ENCODE measurements at regions not wholly inside any gene's neighbourhood (a gene's known extent, or its start where the extent isn't known, plus 50 kb on each side); places are given as distances from the start of the nearest gene placed in this dataset.

DNA sequence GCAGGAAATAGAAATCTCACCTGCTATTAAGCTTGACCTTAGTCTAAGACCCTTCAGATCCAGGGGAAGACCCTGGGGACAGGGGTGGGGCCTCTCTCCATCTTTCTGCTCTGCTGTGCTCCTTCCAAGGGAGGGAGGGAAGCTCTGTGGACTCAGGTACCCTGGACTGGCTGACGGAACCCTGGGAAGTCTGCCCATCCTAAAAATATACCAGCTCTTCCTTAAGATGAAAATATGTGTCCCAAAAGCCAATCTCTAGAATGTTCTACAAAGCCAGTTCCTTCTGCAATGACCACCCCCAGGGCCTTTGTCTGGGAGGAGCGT, 73.7 kb downstream of the RTL6 start:
- no peak for FAIRE-seq
- no peak for DNase-seq (ENCODE audit: low spot score)

DNA sequence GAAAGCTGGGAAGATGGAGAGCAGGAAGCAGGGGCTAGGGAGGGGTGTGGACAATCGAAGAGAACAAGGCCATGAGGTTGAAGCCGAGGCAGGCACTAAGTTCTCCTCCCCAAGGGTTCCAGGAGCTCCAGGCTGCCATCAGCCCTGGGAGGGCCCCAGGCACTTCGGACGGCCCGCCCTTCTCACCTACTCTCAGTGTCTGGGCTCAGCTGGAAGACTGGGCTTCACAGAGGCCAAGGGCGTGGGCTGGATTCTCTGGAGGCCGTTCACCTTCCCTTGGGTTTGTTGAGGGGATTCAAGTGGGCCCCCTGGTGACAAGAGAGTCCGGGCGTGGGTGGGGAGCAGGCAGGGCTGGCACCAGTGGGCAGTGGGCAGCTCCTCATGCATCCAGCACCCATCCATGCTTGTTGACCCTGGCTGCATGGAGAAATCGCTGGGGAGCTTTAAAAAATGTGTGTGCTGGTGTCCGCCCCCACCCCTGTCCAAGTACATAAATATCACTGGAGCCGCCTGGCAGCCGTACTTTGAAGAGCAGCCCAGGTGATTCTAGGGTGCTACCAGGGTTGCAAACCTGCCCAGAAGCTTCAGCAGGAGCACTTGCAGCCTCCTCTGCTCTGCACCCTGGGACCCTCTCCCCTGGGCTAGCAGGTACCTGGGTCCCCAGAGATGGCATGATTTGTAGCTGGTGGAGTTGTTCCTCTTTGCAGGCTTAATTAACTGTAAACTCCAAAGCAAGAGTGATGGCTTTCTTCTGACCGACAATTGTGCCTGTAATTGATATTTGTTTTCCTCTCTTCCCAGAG, 74.3 kb downstream of the RTL6 start:
- DNase-seq (ENCODE audit: low spot score), result no peak
- no peak for FAIRE-seq

DNA sequence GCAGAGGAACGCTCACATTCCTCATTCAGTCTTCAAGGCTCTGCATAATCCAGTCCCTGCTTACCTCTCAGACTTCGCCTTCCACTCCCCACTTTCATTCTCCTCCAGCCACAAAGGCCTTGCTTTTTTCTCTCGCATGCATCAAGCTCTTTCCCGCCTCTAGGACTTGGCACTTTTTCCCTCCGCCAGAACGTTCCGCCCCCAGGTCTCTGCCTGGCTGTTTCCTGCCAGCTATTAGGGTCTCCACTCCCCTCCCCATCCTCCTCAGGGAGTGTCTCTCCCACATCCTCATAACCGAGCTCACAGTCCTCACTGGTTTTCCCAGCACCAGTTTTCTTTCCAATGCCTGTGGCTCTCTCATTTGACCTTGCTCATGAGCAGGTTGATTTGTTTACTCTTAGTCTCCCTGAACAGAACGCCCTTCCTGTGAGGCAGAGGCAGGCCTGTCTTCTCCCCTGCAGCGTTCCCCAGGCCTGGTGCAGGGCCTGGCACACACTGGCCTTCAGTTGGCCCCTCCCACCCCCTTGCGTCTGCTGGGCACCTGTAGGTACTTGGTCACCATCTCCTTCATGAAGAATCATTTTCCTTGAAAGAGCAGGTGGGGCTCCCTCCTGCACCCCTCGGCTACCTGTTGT, 75.2 kb downstream of the RTL6 start:
- no peak for DNase-seq (ENCODE audit: low spot score)
- no peak for FAIRE-seq

DNA sequence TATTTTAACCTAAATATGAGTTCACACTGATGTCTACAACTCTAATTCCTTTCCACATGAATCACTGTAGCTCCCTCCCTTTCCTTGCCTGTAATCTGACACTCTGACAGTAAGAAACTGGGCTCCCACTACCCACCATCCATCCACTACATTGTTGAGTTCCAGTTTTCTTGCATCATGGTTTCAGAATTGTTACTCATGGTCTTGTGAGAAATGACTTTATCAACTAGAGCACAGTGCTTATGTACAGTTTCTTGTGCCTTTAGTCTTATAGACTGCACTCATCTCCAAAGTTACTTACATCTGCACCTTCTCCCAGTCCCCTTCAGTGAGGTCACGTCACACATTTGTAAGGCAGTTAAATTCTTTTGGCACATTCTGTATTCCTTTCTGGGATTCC, 78.6 kb downstream of the RTL6 start:
- DNase-seq (ENCODE audit: low spot score) (no peak), FAIRE-seq (no peak)

DNA sequence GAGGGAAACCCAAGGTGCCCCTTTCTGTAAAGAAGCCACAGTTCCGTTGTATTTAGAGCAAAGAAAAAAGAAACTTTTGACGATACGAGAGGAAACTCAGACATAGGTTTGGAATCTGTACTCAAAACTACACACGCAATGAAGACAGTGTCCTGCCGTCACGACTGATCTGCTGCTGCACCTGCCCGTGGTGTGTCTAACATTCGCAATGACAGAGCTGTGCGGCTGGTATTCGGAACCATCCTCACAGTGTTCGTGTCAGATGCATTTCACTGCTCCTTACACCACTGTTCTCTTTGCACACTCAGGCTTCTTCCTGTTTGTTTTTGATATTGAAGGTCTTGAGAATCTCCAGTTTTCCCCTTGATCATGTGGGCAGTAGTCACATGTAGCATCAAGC, 84.8 kb downstream of the RTL6 start:
- DNase-seq (ENCODE audit: low spot score) (no peak), FAIRE-seq (no peak)

DNA sequence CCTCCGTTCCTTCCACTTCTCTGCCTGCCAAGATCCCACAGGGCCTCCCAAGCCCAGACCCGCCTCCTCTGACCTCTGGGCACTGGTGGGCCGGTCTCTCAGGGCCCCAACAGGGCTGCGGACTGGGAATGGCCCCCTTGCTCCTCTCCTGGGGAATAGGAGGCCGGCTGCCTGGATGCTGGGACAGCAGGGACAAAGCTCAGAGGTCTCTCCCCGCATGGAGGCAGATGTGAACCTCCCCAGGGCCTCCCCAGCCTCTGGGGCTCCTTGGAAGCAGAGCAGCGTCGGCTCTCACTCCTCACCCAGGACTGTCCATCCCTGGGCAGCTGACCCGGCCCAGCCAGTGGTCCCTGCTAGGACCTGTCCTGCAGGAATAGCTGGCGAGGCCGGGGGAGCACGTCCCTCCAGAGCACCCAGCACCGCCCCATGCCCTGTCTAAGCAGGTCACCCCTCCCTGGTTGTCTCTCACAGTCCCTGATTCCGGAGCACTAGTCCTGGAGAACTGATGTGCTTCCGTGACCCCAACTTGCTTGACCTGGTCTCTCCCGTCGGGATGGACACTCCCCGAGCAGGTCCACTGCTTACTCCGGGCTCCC, 85.8 kb downstream of the RTL6 start:
- FAIRE-seq (no peak), DNase-seq (ENCODE audit: low spot score) (no peak)

DNA sequence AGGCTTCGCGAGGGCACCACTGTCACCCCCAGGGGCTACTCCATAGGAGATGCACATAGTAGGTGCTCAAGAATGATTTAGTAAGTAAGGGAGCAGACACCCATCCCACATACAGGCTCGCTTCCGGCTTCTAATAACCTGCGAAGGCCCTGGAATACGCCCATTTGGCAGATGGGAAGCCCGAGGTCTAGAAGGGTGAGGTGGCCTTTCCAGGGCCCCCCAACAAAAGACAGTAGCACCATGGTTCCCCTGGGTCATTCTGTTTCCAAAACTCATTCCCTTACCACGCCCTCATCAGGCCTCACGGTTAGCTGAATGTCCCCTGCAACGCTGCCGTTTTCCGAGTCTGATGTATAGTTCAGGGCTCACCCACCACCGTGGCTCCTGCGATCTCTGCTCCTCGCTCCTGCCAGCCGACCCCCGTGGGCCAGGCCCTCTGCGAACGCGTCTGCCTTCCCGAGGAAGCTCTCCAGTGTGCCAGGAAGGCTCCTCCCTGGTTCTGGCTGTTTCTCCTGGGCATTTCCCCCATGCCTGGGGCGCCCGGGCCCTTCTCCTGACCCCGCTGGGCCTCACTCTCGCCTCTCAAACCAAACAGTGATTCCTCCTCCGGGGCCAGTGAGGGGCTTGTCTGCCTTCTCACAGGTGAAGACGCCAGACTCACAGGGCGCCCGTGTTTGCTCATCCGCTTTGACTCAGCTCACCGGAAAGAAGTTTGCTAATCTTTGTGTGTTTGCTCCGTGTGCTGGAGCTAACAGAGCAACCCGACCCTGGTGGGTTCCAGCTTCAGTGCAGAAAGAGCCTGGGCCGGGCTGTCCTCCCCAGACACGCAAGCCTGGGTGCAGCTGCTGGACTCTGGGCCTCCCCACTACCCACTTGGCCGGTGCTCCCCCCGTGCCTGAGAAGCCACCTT, 86.6 kb downstream of the RTL6 start:
- FAIRE-seq (no peak), DNase-seq (ENCODE audit: low spot score) (no peak)

DNA sequence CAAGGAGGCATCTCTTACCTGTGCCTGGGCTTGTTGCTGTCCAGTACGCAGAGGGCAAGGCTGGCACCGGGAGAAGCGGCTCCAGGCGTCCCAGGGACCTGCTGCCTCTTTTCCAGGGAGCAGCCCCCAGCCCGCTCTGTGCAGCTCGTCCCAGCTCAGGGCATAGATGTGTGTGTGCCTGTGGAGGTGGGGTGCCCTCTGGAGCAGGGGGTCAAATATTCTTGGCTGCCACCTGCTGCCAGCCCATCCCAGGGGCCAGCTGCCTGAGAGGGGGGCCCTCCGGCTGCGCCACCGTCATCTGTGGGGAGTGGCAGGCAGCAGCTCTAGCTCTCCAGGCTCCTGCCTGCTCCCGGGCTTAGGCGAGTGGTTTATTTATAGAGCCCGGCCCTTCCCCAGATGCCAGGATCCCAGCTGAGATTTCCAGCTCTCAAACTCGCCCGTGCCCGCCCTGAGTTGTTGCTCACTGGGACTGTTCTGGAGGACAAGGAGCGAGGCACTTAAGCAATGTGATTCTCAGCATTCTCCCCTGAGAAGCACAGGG, 87.5 kb downstream of the RTL6 start:
- no peak for DNase-seq (ENCODE audit: low spot score)
- FAIRE-seq, result no peak

DNA sequence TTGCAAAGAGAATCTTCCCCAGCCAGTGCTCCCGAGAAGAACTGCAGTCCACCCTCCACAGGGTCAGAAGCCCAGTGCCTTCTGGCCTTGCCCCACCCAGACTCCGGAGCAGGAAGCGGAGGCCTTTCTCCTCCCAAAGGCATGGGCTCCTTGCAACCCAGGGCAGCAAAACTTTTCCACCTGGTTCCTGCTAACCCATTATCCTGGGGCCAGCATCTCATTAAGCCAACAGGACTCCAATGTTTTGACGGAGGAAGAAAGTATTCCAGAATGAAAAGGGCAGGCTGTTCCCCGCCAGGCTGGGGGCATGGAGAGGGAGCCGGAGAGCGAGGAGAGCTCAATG, 88.1 kb downstream of the RTL6 start:
- FAIRE-seq (no peak), DNase-seq (ENCODE audit: low spot score) (no peak)

DNA sequence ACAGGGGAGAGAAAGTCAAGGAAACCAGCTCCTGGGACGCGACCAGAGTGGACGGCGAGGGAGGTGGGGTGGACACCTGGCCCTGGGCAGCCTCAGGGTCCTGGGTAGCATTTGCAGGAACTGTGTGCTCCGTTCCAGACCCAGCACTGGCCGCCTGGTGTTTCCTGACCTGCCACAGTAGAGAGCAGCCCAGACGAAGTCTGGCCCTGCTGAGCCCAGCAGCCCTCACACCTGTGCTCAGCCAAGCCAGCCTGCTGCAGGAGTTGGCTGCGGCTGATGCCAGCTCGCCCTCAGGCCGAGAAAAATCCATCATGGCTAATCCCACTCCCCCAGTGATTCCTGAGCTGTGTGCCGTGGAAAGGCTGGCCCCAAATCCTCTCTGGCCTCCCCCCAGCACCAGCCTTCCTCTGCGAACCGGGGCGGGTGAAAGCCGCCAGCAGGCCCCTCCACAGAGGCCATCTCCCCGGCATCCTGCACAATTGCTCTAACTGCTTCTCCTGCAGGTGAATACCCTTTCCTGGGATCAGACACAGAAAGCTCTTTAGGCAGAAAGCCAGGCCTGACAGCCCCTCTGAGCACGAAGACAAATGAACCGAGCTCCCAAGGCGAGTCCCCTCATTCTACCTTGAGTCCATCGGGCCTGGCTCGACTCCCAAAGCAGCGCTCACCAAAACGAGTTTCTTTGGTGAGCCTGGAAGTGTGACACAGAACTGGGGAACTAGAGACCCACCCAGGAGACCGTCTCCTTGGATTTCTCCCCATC, 88.6 kb downstream of the RTL6 start:
- no peak for DNase-seq (ENCODE audit: low spot score)
- no peak for FAIRE-seq

DNA sequence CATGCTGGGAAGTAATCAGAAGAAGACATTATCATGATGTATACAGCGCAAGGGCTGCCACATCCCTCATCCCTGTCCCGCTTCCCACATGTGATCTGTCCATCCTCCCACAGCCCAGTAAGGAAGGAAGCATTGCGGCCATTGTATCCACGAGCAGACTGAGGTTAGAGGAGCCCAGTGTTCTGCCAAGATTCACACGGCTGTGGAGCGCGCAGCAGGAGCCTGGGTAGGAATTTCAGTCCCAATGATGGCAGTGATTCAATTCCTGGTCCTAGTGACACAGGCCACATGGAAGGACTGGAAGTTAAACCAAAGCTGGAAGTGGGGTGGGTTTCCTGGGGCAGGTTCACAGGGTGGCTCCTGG, 89.2 kb downstream of the RTL6 start:
- DNase-seq (ENCODE audit: low spot score), result no peak
- FAIRE-seq, result no peak

DNA sequence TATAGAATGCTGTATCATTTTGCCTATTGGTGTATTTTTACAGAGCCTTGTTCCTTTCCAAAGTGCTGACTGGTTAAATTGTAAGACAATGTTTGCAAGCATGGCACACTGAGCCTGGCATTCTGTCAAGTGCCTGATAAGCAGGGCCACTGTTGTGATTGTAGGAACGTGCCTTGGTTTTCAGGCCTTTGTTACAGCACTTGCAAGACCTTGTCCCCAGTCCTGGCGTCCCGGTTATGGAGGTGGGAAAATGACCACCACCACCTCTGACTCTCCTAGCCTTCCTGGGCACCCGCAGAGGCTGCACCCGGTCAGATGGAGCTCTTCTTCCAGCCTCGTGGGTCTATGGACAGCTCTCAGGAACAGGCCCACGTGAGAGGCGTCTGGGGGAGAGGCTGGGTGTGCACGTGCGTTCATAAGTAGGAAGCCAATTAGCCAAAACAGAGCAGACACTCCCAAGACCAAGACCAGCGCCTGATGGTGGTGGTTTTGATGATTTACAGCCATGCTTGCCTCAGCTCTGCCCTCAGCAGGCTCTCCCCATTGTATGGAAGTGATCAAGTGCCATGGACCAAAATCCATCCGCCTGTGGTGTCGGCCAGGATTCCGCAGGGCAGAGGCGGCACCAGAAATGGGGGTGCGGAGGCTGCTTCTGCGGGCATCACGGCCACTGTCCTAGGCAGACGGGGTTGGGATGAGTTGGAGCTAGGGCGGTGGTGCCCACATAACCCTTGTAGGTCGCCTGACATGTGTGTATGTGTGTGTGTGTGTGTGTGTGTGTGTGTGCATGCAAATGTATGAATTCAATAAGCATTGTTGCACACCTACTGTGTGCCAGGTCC, 89.8 kb downstream of the RTL6 start:
- FAIRE-seq (no peak), DNase-seq (ENCODE audit: low spot score) (no peak)

DNA sequence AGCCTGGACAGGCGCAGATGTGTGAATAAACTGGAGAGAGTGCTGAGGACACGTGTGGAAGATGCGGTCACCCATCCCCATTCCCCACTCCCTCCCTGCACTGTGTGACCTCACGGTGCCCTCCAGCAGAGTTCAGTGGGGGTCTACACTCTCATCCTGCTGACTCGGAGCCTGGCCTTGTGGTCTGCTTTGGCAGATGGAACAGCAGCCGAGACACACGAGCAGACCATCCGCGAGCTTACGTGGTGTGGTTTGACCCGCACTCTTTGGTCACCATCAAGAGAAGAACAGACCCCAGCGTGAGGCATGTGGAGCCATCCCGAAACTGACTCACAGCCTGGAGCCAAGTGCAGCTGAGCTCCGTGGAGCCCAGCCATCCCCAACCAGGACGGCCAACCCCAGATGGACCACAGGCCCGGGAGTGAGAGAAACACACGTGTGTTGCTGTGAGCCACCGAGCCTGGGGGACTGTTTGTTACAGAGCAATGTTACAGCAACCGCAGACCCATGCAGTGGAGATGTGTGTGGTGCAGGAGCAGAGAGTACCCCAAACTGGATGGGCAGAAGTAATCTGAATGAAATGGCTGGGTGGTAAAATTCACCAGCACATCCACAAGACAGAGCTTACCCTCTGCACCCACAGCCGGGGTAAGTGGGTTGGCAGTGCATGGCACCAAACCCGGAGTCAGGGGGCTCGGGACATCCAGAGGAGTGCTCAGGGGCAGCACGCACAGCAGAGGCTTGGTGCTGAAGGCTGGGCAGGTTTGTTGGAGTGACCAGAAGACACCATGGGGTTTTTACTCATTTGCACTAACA, 90.7 kb downstream of the RTL6 start:
- DNase-seq (ENCODE audit: low spot score) (no peak), FAIRE-seq (no peak)

DNA sequence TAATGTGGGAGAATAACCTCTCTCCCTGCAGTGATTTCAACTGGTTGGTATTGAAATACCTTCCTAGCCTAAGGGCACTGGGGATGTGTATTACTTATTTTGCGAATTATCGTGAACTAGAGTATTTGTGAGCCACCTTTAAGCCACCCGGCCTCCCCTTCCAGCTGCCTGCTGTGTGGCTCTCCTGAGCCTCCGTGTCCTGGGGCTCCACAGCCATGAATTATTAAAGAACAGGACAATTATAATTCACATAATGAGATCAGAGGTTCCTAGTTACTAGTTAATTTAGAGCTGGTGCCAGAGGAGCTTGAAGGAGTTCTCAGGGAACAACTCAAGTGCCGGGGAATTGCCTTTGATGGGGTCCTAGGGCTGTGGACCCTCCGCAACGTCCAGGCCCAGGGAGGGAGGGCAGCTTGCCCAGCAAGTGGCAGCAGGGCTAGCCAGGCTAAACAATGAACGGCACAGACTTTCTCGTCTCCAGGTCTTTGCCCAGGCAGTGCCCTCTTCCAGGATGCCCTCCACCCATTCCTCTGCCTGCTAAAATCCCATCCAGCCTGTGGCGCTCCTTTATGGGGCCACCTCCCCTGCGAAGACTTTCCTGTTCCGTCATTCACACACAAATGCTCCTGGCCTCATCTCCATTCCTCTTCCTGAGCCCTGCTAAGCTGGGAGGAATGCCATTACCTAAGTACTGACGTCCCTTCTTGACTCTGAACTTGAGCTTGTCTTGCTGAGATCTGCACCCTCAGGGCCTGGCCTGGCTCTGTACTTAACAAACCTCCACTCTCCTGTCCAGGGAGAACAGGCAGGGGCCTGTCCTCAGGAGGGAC, 91.5 kb downstream of the RTL6 start:
- no peak for FAIRE-seq

DNA sequence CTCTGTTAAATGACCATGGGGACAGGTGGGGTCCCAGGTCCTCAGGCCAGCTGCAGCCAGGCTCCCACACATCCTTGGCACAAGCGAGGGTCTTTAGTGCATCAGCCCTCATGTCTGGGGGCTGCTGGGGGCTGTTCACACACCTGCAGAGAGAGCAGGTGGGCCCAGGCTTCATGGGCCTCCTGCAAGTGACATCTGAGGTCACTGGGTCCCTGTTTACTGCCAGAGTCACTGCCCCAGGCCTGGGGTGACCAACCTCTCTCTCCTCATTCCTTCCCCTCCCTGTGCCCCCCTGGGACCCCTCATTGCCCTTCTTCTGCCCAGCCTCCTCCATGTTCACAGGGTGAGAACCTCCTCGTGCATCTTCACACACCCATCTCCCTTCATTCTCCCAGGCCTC, 92.4 kb downstream of the RTL6 start:
- DNase-seq (ENCODE audit: low spot score) (no peak), FAIRE-seq (no peak)

More for the DNA sequence above, 91.5 kb downstream of the RTL6 start:
- DNase-seq (ENCODE audit: low spot score), result no peak

DNA sequence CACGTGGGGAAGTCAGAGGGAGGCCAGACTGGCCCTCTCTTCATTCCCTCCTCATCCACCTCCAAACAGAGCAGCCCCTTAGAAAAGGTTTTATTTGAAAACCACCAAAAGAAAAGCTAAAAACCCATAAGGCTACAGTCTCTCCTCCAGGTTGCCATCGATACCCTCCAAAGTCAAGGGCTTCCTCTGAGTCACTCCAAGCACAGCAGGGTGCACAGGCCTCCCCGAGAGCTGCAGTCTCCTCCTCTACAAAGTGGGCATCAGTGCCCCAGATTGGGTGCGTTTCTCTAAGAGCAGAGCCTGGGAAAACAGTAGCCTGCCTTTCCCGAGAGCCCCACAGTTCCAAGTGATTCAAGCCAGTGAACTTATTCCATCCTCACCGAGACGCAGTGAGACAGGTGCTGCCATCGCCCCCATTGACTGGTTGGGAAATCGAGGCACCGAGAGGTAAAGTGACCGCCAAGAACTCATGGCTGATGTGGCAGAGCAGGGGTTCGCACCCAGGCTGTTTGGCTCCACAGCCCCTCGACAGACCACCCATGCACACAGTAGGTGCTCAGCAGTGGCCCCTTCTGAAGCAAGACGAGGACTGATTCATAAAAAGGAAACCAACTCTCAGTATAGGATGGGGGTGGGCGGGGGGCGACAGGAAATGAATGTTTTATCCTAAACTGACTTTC, 91.7 kb upstream of the SHISAL1 start:
- DNase-seq (ENCODE audit: low spot score) (no peak), FAIRE-seq (no peak)

DNA sequence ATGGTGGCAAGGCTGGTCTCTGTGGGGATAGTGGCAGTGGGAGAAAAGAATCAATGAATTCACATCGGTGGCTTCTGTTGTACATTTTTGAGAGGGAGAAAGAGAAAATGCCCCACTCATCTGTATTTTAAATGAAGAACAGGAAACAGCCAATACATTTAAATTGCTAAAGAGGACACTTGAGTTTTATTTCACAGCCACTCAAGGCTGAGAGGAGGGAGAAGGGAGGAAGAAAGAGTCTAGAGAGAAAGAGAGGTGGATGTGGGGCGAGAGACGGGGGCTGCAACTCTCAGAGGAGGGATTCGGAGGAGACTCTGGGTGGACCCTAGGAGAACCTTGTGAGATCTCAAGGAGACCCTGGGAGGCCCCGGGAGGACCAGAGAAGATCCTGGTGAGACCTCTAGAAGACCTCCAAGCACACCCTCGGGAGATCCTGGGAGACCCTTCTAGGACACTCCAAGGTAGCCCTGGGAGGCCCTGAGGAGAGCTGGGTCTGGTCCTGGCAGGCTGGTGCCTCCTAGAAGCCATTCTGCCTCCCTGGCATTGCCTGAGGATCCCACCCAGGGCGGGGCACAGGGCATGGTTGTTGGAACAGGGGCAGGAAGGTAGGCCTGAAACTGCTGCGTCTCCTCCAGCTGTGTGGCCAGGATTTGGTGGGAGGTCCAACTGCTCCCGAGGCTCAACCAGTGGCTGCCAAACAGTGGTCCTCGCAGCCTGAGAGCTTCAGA, 91.0 kb upstream of the SHISAL1 start:
- FAIRE-seq, result no peak

More for the DNA sequence above, 91.0 kb upstream of the SHISAL1 start:
- DNase-seq (ENCODE audit: low spot score), result no peak
